ENCODE measurements at regions not wholly inside any gene's neighbourhood (a gene's known extent, or its start where the extent isn't known, plus 50 kb on each side); places are given as distances from the start of the nearest gene placed in this dataset.

DNA sequence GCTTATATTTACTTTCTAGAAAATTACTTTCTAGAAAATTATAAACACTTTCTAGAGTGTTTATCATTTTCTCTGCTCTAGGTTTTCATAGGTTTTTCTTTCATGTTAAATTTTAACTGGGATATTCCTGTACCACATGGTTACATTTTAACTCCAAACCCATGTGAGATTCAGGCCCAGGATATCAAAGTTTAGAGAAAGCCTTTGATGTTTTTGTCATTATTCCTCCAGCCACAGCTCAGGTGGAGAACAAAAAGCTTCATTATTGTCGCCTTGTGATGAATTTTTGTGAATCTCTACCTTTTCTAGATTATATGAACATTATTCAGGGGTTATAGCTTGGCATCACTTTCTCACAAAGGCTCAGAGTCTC lies 816.0 kb downstream of the SQOR start:
- no peak for DNase-seq
- intact Hi-C loops (cut with DNase I, micrococcal nuclease): no loop called here
- H3K4me1 ChIP-seq (ENCODE audit: low read depth): no peaks in the 10 kb centered on the region
- no peak overlapping the region for H3K4me3 ChIP-seq
- H3K9me3 ChIP-seq: no peaks in the 10 kb centered on the region
- H3K36me3 ChIP-seq (ENCODE audit: low read depth): no peaks in the 10 kb centered on the region
- no peak for TF ChIP-seq CTCF (IDR thresholded peaks at IDR 0.05)
- no peak for ATAC-seq

DNA sequence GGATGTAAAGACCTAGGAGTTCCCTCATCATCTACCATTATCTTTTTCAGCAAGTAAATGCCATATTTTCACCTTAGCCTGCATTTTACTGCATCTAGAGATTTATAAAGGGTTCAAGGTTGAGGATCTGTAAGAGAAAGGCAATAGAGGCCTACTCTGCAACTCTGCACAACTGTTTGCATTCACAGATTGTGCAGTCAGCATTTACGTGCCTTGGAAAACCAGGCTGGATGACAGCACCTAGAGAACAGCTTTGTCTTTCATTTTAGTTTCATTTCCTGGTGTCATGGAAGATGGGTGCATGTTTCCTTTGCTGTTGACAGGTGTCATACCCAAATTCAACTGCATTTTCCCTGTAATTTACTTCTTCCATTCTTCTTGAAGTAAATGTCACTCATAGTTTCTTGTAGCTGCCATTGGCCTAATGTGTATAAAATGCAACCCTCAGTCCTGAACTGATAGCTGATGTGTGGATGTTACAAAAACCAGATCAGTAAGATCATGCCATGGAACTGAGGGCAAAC lies 817.5 kb downstream of the SQOR start:
- no peak for TF ChIP-seq CTCF (IDR thresholded peaks at IDR 0.05)
- intact Hi-C loops (cut with DNase I, micrococcal nuclease): no loop called here
- ATAC-seq (no peak), DNase-seq (no peak)
- Histone ChIP-seq H3K36me3 (ENCODE audit: low read depth) (no peaks in the 10 kb centered on the region), H3K9me3 (no peaks in the 10 kb centered on the region), H3K4me1 (ENCODE audit: low read depth) (no peaks in the 10 kb centered on the region), H3K4me3 (no peak overlapping the region)

GRCh38 chr15:46456456-46456855 lies 821.6 kb downstream of the SQOR start:
- TF ChIP-seq CTCF (IDR thresholded peaks at IDR 0.05): no peak
- DNase-seq: no peak
- Histone ChIP-seq H3K4me3 (no peak overlapping the region), H3K36me3 (ENCODE audit: low read depth) (no peaks in the 10 kb centered on the region), H3K4me1 (ENCODE audit: low read depth) (no peaks in the 10 kb centered on the region), H3K9me3 (no peaks in the 10 kb centered on the region)
- no peak for ATAC-seq
- intact Hi-C loops (cut with DNase I, micrococcal nuclease): no loop called here

DNA sequence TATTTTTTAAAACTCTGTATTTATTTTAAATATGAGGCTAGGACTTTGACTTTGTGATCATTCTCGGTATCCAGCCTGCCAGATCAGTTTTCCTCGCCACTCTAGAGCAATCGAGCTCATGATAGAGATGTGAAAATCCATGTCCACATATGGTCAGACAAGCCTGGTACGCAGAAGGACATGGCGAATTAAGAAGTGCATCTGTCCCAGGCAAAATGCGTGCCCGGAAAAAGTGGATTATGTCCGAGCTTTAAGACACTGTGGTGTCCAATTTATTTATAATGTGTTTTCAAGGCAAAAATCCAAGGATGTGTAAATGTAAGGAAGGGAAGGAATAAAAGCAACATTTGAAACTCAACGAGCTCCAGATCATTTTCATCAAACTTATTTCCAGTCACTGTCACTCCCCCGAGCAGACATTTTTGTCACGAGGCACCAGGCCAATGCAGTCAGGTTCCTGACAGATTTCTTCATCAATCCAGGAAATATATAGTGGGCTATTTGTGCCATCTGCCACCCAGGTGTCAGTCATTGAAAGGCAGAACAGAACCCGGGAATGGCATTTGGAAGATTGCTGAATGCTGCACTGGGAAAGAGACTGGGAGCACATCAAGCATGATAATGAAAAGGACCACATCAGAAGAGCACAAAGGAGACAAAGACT lies 825.7 kb downstream of the SQOR start:
- TF ChIP-seq CTCF (IDR thresholded peaks at IDR 0.05): no peak
- no peak for ATAC-seq
- no peaks in the 10 kb centered on the region for H3K4me1 ChIP-seq (ENCODE audit: low read depth)
- intact Hi-C loops (cut with DNase I, micrococcal nuclease): no loop called here
- no peak overlapping the region for H3K4me3 ChIP-seq
- no peaks in the 10 kb centered on the region for H3K9me3 ChIP-seq
- no peaks in the 10 kb centered on the region for H3K36me3 ChIP-seq (ENCODE audit: low read depth)
- no peak for DNase-seq

- no peaks in the 10 kb centered on the region for H3K4me1 ChIP-seq (ENCODE audit: low read depth)
- no peak for TF ChIP-seq CTCF (IDR thresholded peaks at IDR 0.05)
- no peaks in the 10 kb centered on the region for H3K36me3 ChIP-seq (ENCODE audit: low read depth)
Measured at GRCh38 chr15:46461416-46461815, 826.6 kb downstream of the SQOR start.

GRCh38 chr15:46467041-46467440 lies 832.2 kb downstream of the SQOR start:
- Histone ChIP-seq H3K4me1 (ENCODE audit: low read depth) (no peaks in the 10 kb centered on the region), H3K9me3 (no peaks in the 10 kb centered on the region), H3K36me3 (ENCODE audit: low read depth) (no peaks in the 10 kb centered on the region), H3K4me3 (no peak overlapping the region)
- TF ChIP-seq CTCF (IDR thresholded peaks at IDR 0.05): no peak
- DNase-seq (no peak), ATAC-seq (no peak)
- intact Hi-C loops (cut with DNase I, micrococcal nuclease): no loop called here

More at GRCh38 chr15:46461416-46461815, 826.6 kb downstream of the SQOR start:
- DNase-seq (no peak), ATAC-seq (no peak)
- Histone ChIP-seq H3K9me3 (no peaks in the 10 kb centered on the region), H3K4me3 (no peak overlapping the region)
- intact Hi-C loops (cut with DNase I, micrococcal nuclease): no loop called here
